PC-9 (cell line): ENCODE measurements at regions not wholly inside any gene's neighbourhood (a gene's known extent, or its start where the extent isn't known, plus 50 kb on each side); places are given as distances from the start of the nearest gene placed in this dataset.

Experiments
- EZH2 ChIP-seq: fragments of 200-600 bp; sonication (generic); IDR thresholded peaks from 2 replicates; pipeline ENCODE4 v1.8.0; 2017; ENCODE audit warnings: antibody characterized with exemption, low read depth
- TF ChIP-seq, protein P1 (sequence below): fragments of 200-600 bp; sonication (generic); conservative IDR thresholded peaks from 2 replicates; pipeline ENCODE4 v1.6.1; 2017; ENCODE audit warnings: mixed run types, antibody characterized with exemption, mild to moderate bottlenecking, moderate library complexity

DNA sequence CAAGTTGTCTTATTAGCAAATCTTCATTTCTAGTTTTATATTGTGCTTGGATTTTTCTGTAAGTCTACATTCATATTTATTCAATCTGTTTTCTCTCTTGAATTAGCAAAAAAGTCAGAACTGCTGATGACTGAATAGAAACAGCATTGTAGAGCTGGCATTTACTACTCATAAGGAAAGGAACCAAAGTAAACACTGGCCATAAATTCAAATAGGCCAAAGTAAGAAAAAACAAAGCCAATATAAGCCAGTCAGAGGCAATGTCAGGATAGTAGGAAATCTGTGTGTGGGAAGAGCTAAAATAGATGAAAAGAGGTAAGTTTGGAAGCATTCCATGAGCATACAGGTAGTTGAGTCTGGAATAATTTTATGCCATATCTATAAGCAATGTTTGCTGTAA is 307.2 kb upstream of the SLITRK3 start:
- TF ChIP-seq, protein P1, sequence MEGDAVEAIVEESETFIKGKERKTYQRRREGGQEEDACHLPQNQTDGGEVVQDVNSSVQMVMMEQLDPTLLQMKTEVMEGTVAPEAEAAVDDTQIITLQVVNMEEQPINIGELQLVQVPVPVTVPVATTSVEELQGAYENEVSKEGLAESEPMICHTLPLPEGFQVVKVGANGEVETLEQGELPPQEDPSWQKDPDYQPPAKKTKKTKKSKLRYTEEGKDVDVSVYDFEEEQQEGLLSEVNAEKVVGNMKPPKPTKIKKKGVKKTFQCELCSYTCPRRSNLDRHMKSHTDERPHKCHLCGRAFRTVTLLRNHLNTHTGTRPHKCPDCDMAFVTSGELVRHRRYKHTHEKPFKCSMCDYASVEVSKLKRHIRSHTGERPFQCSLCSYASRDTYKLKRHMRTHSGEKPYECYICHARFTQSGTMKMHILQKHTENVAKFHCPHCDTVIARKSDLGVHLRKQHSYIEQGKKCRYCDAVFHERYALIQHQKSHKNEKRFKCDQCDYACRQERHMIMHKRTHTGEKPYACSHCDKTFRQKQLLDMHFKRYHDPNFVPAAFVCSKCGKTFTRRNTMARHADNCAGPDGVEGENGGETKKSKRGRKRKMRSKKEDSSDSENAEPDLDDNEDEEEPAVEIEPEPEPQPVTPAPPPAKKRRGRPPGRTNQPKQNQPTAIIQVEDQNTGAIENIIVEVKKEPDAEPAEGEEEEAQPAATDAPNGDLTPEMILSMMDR, result no peak
- TF ChIP-seq EZH2, result no peak
